ENCODE measurements at regions not wholly inside any gene's neighbourhood (a gene's known extent, or its start where the extent isn't known, plus 50 kb on each side); places are given as distances from the start of the nearest gene placed in this dataset.

DNA sequence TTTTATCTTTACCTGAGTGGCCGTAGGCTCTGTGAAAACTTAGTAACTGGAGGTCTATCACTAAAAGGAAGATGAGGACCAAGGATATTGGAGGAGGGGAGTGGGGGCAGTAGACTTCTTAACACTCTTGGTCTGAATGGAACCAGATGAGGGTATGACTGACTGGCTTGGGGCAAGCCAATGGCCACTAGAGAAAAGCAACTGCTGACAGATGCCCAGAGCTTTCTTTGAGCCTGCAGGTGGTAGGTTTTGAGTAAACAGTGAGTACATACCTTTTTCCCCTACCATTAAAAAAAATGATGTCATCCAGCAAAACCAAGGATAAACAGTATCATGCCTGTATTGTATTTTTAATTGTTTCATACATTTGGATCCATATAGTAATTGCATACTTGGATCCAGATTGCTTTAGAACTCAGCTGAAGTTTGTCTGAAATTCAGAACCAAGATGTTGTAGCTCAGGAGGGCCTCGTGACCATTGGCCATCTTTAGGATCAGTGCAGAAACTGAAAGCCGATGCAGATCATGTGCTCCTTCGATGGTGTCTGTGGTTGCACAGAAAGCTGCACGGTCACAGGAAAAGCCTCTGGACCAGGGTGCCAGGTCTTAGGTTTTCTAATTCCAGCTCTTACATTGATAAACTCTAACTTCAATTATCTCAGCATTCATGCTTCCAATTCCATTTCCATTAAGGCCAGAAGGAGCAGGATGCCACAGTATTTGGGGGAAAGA is 131.0 kb downstream of the PDGFRA start:
- no peak for DNase-seq
- no peak for TF ChIP-seq EP300 (IDR thresholded peaks at IDR 0.05)
- TF ChIP-seq POLR2AphosphoS5 (IDR thresholded peaks at IDR 0.05), result no peak
- no peak for TF ChIP-seq POLR2A (IDR thresholded peaks at IDR 0.05)
- TF ChIP-seq, protein P1, sequence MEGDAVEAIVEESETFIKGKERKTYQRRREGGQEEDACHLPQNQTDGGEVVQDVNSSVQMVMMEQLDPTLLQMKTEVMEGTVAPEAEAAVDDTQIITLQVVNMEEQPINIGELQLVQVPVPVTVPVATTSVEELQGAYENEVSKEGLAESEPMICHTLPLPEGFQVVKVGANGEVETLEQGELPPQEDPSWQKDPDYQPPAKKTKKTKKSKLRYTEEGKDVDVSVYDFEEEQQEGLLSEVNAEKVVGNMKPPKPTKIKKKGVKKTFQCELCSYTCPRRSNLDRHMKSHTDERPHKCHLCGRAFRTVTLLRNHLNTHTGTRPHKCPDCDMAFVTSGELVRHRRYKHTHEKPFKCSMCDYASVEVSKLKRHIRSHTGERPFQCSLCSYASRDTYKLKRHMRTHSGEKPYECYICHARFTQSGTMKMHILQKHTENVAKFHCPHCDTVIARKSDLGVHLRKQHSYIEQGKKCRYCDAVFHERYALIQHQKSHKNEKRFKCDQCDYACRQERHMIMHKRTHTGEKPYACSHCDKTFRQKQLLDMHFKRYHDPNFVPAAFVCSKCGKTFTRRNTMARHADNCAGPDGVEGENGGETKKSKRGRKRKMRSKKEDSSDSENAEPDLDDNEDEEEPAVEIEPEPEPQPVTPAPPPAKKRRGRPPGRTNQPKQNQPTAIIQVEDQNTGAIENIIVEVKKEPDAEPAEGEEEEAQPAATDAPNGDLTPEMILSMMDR (IDR thresholded peaks at IDR 0.05), result no peak
- H3K9me3 ChIP-seq, result no peaks in the 10 kb centered on the region
- WGBS, 2 donors, result 53 to 76% methylated on average over 5 of the region's 5 CpGs
- no peaks in the 10 kb centered on the region for H3K36me3 ChIP-seq
- ATAC-seq (ENCODE audit: low FRiP score in 2 of 2), result no peak
- H3K4me3 ChIP-seq, result no peak overlapping the region
- H3K27ac ChIP-seq, result no peak overlapping the region
- no peaks in the 10 kb centered on the region for H3K4me1 ChIP-seq
- no peaks in the 10 kb centered on the region for H3K27me3 ChIP-seq

DNA sequence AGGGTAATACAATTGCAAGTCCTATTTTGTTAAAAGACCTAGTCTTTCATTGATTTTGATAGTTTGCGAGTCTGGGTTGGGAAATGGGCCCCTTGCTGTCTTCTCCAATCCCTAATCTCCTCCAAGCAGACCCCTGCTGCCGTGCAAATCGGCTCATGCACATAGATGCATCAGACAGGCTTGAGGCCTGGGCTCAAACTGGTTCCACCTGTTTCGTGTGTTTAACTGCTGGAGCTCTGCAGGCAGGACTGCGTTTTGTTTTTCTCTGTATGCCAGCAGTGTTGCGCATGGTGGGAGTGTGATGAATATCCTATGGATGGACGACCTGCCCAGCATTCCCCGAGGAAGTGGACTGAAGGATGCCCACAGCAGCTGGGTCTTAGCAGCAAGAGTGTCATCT is 133.9 kb downstream of the PDGFRA start:
- Histone ChIP-seq H3K36me3 (no peaks in the 10 kb centered on the region), H3K4me3 (no peak overlapping the region), H3K27ac (no peak overlapping the region), H3K4me1 (peaks cover 0 to 5% (median 1%) of the 10 kb centered on the region in 4 donors), H3K9me3 (no peaks in the 10 kb centered on the region), H3K27me3 (no peaks in the 10 kb centered on the region)
- 68 to 83% methylated on average over 4 to 8 of the region's 8 CpGs for WGBS, 2 donors
- TF ChIP-seq, protein P1 (IDR thresholded peaks at IDR 0.05), result no peak
- TF ChIP-seq EP300 (IDR thresholded peaks at IDR 0.05) (no peak), POLR2A (IDR thresholded peaks at IDR 0.05) (no peak), POLR2AphosphoS5 (IDR thresholded peaks at IDR 0.05) (no peak)
- ATAC-seq (ENCODE audit: low FRiP score in 2 of 2) (no peak), DNase-seq (no peak)

DNA sequence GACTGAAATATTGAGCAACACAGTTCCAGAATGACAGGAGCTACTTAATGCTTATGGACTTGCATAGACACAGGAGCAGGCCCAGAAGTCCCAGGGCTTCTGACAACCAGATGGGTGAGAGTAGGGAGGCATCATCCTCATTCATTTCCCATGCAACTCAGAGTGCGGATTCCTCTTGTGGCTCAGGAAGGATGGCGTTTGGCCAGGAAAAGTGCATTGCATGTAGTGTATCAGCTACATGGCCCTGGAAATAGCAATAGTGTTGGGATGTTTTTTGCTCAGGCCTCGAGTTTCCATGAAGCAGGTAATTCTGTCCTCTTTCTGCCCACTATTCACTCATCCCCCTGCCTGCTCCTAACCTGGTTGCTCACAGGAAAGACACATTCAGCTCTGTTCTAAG is 136.6 kb downstream of the PDGFRA start:
- H3K27ac ChIP-seq, result no peak overlapping the region
- DNase-seq, result no peak
- 86 to 93% methylated on average over 3 of the region's 3 CpGs for WGBS, 2 donors
- no peaks in the 10 kb centered on the region for H3K36me3 ChIP-seq
- H3K9me3 ChIP-seq, result no peaks in the 10 kb centered on the region
- no peaks in the 10 kb centered on the region for H3K27me3 ChIP-seq
- no peak overlapping the region for H3K4me3 ChIP-seq
- peaks cover 0 to 13% (median 5%) of the 10 kb centered on the region in 4 donors for H3K4me1 ChIP-seq
- no peak for ATAC-seq (ENCODE audit: low FRiP score in 2 of 2)
- TF ChIP-seq POLR2A (IDR thresholded peaks at IDR 0.05), result no peak
- no peak for TF ChIP-seq EP300 (IDR thresholded peaks at IDR 0.05)
- no peak for TF ChIP-seq POLR2AphosphoS5 (IDR thresholded peaks at IDR 0.05)
- TF ChIP-seq, protein P1 (IDR thresholded peaks at IDR 0.05), result no peak

DNA sequence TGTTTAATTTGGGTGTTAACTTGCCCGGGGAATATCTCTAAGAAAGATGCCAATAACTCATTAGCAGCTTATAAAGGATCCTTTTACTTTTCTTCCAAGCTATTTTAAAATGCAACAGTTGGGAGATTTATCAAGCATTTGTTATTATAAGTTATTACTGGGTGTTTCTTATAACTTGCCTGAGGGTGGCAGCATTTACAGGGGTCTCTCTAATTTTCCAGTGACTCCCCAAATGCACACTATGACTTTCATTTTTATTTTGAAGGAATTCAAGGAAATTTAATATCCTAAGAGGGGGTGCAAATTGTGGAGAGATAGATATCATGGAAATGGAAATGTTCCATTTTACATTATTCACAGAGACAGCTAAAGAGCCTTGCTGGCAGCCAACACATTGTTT is 138.0 kb downstream of the PDGFRA start:
- ATAC-seq (ENCODE audit: low FRiP score in 2 of 2) (no peak), DNase-seq (no peak)
- Histone ChIP-seq H3K4me1 (peaks cover 0 to 13% (median 5%) of the 10 kb centered on the region in 4 donors), H3K4me3 (no peak overlapping the region), H3K27me3 (no peaks in the 10 kb centered on the region), H3K27ac (no peak overlapping the region), H3K36me3 (no peaks in the 10 kb centered on the region), H3K9me3 (no peaks in the 10 kb centered on the region)
- WGBS, 2 donors, result 46 to 72% methylated on average over 1 of the region's 1 CpG
- TF ChIP-seq, protein P1 (IDR thresholded peaks at IDR 0.05), result no peak
- no peak for TF ChIP-seq EP300 (IDR thresholded peaks at IDR 0.05)
- TF ChIP-seq POLR2A (IDR thresholded peaks at IDR 0.05), result no peak

Data from upper lobe of left lung (tissue), 6 donors.